MM.1S (cell line): ENCODE measurements at regions not wholly inside any gene's neighbourhood (a gene's known extent, or its start where the extent isn't known, plus 50 kb on each side); places are given as distances from the start of the nearest gene placed in this dataset.

Experiments used
- DNase-seq: peaks from one replicate; pipeline ENCODE4 v3.0.0-alpha.2; 2015
- H2AFZ ChIP-seq: fragments of 300-600 bp; sonication (generic); 2 replicates; pipeline ENCODE4 v1.6.0; 2016; ENCODE audit warnings: antibody characterized with exemption, low read length
- H3F3A ChIP-seq: fragments of 300-600 bp; sonication (generic); 2 replicates; pipeline ENCODE4 v1.6.1; 2016; ENCODE audit warnings: mild to moderate bottlenecking, antibody characterized with exemption, low read length, moderate library complexity, mixed read lengths; ENCODE audit not compliant: insufficient read depth
- H3K27ac ChIP-seq: fragments of 300-600 bp; sonication (generic); 2 replicates; pipeline ENCODE4 v1.5.1; 2016; ENCODE audit warnings: mild to moderate bottlenecking, low read length
- H3K27me3 ChIP-seq: fragments of 300-600 bp; sonication (generic); replicated peaks from 2 replicates; pipeline ENCODE4 v1.6.0; 2016; ENCODE audit warnings: low read length; ENCODE audit not compliant: insufficient read depth
- H3K36me3 ChIP-seq: fragments of 300-600 bp; sonication (generic); replicated peaks from 2 replicates; pipeline ENCODE4 v1.6.1; 2016; ENCODE audit warnings: mild to moderate bottlenecking, low read length, mixed read lengths; ENCODE audit not compliant: insufficient read depth
- H3K4me1 ChIP-seq: fragments of 300-600 bp; sonication (generic); 2 replicates; pipeline ENCODE4 v1.6.1; 2016; ENCODE audit warnings: low read length, mixed read lengths
- H3K4me2 ChIP-seq: fragments of 300-600 bp; sonication (generic); 2 replicates; pipeline ENCODE4 v1.6.0; 2016; ENCODE audit warnings: low read depth, low read length
- H3K4me3 ChIP-seq: fragments of 300-600 bp; sonication (generic); 2 replicates; pipeline ENCODE4 v1.5.1; 2016; ENCODE audit warnings: low read length, mixed read lengths
- H3K79me2 ChIP-seq: fragments of 300-600 bp; sonication (generic); 2 replicates; pipeline ENCODE4 v1.6.1; 2016; ENCODE audit warnings: mixed run types, low read length, mixed read lengths
- H3K9ac ChIP-seq: fragments of 300-600 bp; sonication (generic); 2 replicates; pipeline ENCODE4 v1.6.1; 2016; ENCODE audit warnings: low read length, mixed read lengths
- H3K9me2 ChIP-seq: fragments of 300-600 bp; sonication (generic); replicated peaks from 2 replicates; pipeline ENCODE4 v1.6.1; 2016; ENCODE audit warnings: mild to moderate bottlenecking, low read length, mixed read lengths; ENCODE audit not compliant: insufficient read depth
- H3K9me3 ChIP-seq: fragments of 300-600 bp; sonication (generic); replicated peaks from 2 replicates; pipeline ENCODE4 v1.6.1; 2016; ENCODE audit warnings: mild to moderate bottlenecking, low read length, mixed read lengths; ENCODE audit not compliant: insufficient read depth
- H4K20me1 ChIP-seq: fragments of 300-600 bp; sonication (generic); 2 replicates; pipeline ENCODE4 v1.6.1; 2016; ENCODE audit warnings: mild to moderate bottlenecking, low read length, moderate library complexity, mixed read lengths; ENCODE audit not compliant: insufficient read depth
- EZH2 ChIP-seq: fragments of 300-600 bp; sonication (generic); optimal IDR thresholded peaks from 2 replicates; pipeline ENCODE3; 2017; ENCODE audit warnings: low read depth, mild to moderate bottlenecking, antibody characterized with exemption, low read length, mixed read lengths
- EZH2phosphoT487 ChIP-seq: fragments of 300-600 bp; sonication (generic); IDR thresholded peaks from 2 replicates; pipeline ENCODE4 v1.6.1; 2018; ENCODE audit warnings: antibody characterized with exemption, low read length
- TF ChIP-seq, protein P1 (sequence below): fragments of 300-600 bp; sonication (generic); IDR thresholded peaks from 2 replicates; pipeline ENCODE4 v1.5.1; 2016; ENCODE audit warnings: antibody characterized with exemption, low read length, mixed read lengths

DNA sequence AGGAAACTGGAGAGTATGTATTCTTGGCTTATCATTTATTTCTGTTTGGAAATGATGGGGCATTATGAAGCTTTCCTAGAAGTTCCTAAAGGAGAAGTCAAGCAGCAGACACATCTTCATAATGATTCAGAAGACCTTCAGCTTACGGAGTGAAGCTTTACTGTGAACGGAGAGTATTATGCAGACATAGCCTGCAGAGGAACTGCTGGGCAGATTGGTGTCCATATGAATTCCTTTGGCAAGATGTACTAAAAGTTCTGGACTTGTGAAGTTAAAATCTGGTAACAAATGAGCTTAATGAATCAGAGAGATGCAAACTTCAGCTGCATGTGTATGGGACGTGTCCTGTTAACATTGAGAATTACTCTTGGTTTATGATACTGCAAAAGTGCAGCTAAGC is 60.1 kb downstream of the NABP1 start:
- TF ChIP-seq EZH2 = no peak
- no peak for TF ChIP-seq EZH2phosphoT487
- Histone ChIP-seq H3K4me3 (no peak overlapping the region), H3K79me2 (no peaks in the 10 kb centered on the region)

DNA sequence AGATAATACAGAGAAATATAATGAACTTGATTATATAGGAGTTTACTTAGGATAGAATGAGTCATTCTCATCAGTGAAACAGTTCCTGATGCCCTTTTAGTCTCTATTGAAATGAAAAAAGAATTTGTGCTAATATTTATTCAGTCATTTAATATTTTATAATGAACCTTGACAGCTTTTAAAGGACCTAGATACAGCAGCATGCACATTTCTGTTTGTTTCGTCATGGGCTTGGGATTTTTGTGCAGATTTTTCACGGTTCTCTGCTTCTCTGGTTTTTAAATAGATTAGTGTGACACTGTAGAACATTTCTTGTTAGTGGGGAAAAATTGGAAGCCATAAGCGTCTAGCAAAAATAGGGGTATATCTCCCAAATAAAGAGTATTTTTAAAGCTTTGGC is 60.7 kb downstream of the NABP1 start:
- no peak for DNase-seq
- no peak overlapping the region for H3K9ac ChIP-seq
- no peak overlapping the region for H3K27ac ChIP-seq
- no peaks in the 10 kb centered on the region for H3K9me3 ChIP-seq
- no peaks in the 10 kb centered on the region for H3K36me3 ChIP-seq
- peaks cover 7% of the 10 kb centered on the region; the same call in 1 of the 2 replicates for H3F3A ChIP-seq
- H3K79me2 ChIP-seq = no peaks in the 10 kb centered on the region
- H2AFZ ChIP-seq = no peak overlapping the region
- H3K27me3 ChIP-seq = no peaks in the 10 kb centered on the region
- H3K4me2 ChIP-seq = no peak overlapping the region
- no peak overlapping the region for H3K4me3 ChIP-seq
- H3K4me1 ChIP-seq = peaks cover 14% of the 10 kb centered on the region
- no peak for TF ChIP-seq EZH2phosphoT487
- TF ChIP-seq, protein P1, sequence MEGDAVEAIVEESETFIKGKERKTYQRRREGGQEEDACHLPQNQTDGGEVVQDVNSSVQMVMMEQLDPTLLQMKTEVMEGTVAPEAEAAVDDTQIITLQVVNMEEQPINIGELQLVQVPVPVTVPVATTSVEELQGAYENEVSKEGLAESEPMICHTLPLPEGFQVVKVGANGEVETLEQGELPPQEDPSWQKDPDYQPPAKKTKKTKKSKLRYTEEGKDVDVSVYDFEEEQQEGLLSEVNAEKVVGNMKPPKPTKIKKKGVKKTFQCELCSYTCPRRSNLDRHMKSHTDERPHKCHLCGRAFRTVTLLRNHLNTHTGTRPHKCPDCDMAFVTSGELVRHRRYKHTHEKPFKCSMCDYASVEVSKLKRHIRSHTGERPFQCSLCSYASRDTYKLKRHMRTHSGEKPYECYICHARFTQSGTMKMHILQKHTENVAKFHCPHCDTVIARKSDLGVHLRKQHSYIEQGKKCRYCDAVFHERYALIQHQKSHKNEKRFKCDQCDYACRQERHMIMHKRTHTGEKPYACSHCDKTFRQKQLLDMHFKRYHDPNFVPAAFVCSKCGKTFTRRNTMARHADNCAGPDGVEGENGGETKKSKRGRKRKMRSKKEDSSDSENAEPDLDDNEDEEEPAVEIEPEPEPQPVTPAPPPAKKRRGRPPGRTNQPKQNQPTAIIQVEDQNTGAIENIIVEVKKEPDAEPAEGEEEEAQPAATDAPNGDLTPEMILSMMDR = no peak
- no peaks in the 10 kb centered on the region for H4K20me1 ChIP-seq
- no peaks in the 10 kb centered on the region for H3K9me2 ChIP-seq

More for the DNA sequence above, 60.1 kb downstream of the NABP1 start:
- Histone ChIP-seq H3F3A (peaks cover 7% of the 10 kb centered on the region; the same call in 1 of the 2 replicates), H4K20me1 (no peaks in the 10 kb centered on the region), H3K9me2 (no peaks in the 10 kb centered on the region), H3K27me3 (no peaks in the 10 kb centered on the region), H3K27ac (no peak overlapping the region), H3K9me3 (no peaks in the 10 kb centered on the region), H3K36me3 (no peaks in the 10 kb centered on the region), H3K4me2 (no peak overlapping the region), H3K4me1 (peaks cover 14% of the 10 kb centered on the region), H2AFZ (no peak overlapping the region), H3K9ac (no peak overlapping the region)
- no peak for DNase-seq

DNA sequence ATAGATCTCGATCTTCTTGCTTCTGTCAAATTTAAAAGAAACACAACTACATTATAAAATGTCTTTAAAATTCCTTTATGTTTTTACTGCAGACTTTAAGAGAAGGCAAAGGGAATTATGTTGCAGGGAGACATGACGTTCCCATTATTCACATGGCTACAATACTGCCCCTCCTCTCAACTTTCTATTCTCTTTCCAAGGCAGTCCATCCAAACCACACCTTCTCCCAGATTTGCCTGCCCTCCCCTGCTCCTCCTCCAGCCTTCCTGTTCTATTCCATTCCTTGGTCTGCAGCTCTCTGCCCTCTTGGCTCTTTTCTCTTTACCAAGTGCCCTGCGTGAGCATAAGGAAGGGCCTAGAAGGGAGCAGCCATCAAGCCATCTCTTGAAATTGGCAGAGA is 61.3 kb downstream of the NABP1 start:
- H3K9me3 ChIP-seq = no peaks in the 10 kb centered on the region
- H3K4me3 ChIP-seq = no peak overlapping the region
- peak overlapping the region; percentile 30; the same call in 1 of the 2 replicates for H3K4me2 ChIP-seq
- peaks cover 14% of the 10 kb centered on the region for H3K4me1 ChIP-seq
- H3K9me2 ChIP-seq = no peaks in the 10 kb centered on the region
- no peak for DNase-seq
- peaks cover 7% of the 10 kb centered on the region; the same call in 1 of the 2 replicates for H3F3A ChIP-seq
- H3K36me3 ChIP-seq = no peaks in the 10 kb centered on the region
- no peak overlapping the region for H3K9ac ChIP-seq
- no peak for TF ChIP-seq EZH2
- no peak for TF ChIP-seq EZH2phosphoT487
- TF ChIP-seq, protein P1 = no peak
- H3K27me3 ChIP-seq = no peaks in the 10 kb centered on the region
- peak overlapping the region; percentile 63; the same call in 1 of the 2 replicates for H3K27ac ChIP-seq
- 0 out of 2 replicates have a peak overlapping the region, but pooled peaks have one; percentile 60 for H2AFZ ChIP-seq
- H3K79me2 ChIP-seq = no peaks in the 10 kb centered on the region
- H4K20me1 ChIP-seq = no peaks in the 10 kb centered on the region

GRCh38 chr2:191740016-191740419 is 62.1 kb downstream of the NABP1 start:
- H3K4me1 ChIP-seq = peaks cover 14% of the 10 kb centered on the region
- H3K27me3 ChIP-seq = no peaks in the 10 kb centered on the region
- H3K36me3 ChIP-seq = no peaks in the 10 kb centered on the region
- no peaks in the 10 kb centered on the region for H3K9me2 ChIP-seq
- no peak overlapping the region for H3K4me3 ChIP-seq
- no peaks in the 10 kb centered on the region for H4K20me1 ChIP-seq
- TF ChIP-seq EZH2 = no peak
- no peak for TF ChIP-seq EZH2phosphoT487
- TF ChIP-seq, protein P1 = no peak
- no peaks in the 10 kb centered on the region for H3K9me3 ChIP-seq
- H2AFZ ChIP-seq = peak overlapping the region; percentile 60
- peak overlapping the region; percentile 30; the same call in 1 of the 2 replicates for H3K4me2 ChIP-seq
- no peaks in the 10 kb centered on the region for H3K79me2 ChIP-seq
- peak; percentile 67 for DNase-seq
- H3K27ac ChIP-seq = peak overlapping the region; percentile 63
- no peak overlapping the region for H3K9ac ChIP-seq
- peaks cover 7% of the 10 kb centered on the region; the same call in 1 of the 2 replicates for H3F3A ChIP-seq
